GOT3 (cell line): ENCODE measurements at regions not wholly inside any gene's neighbourhood (a gene's known extent, or its start where the extent isn't known, plus 50 kb on each side); places are given as distances from the start of the nearest gene placed in this dataset.
"Not testable (repeated sequence)": the region's sequence is repeated elsewhere in the genome, so short reads cannot be mapped to it uniquely, and the experiment has no call there.

Experiments used
- DNase-seq: peaks from one replicate; lab custom pipeline; 2025; ENCODE audit warnings: mixed read lengths; lab: John Stamatoyannopoulos, UW

GRCh38 chr22:25281675-25282345 is 62.4 kb downstream of the CRYBB2 start:
- no peak for DNase-seq

GRCh38 chr22:25282346-25282670 is 62.9 kb downstream of the CRYBB2 start:
- no peak for DNase-seq

GRCh38 chr22:25282671-25283561 is 63.5 kb downstream of the CRYBB2 start:
- DNase-seq: no peak

- DNase-seq: not testable (repeated sequence)
Observed at GRCh38 chr22:25288481-25288880, 69.0 kb downstream of the CRYBB2 start.

GRCh38 chr22:25301912-25302311 is 82.5 kb downstream of the CRYBB2 start:
- not testable (repeated sequence) for DNase-seq

- not testable (repeated sequence) for DNase-seq
Observed at GRCh38 chr22:25309586-25309985, 90.1 kb downstream of the CRYBB2 start.

- not testable (repeated sequence) for DNase-seq
Observed at GRCh38 chr22:25311924-25312323, 92.5 kb downstream of the CRYBB2 start.

GRCh38 chr22:25318081-25318823 is 98.8 kb downstream of the CRYBB2 start:
- DNase-seq: no peak

- DNase-seq: no peak
Observed at GRCh38 chr22:25327018-25327755, 107.7 kb downstream of the CRYBB2 start.

GRCh38 chr22:25331050-25331449 is 111.6 kb downstream of the CRYBB2 start:
- no peak for DNase-seq

GRCh38 chr22:25331911-25332310 is 112.5 kb downstream of the CRYBB2 start:
- not testable (repeated sequence) for DNase-seq

GRCh38 chr22:25332386-25332785 is 112.9 kb downstream of the CRYBB2 start:
- no peak for DNase-seq

GRCh38 chr22:25334162-25334490 is 114.7 kb downstream of the CRYBB2 start:
- DNase-seq: no peak

- DNase-seq: not testable (repeated sequence)
Observed at GRCh38 chr22:25334631-25335030, 115.2 kb downstream of the CRYBB2 start.

- DNase-seq: not testable (repeated sequence)
Observed at GRCh38 chr22:25335276-25335675, 115.8 kb downstream of the CRYBB2 start.

- DNase-seq: not testable (repeated sequence)
Observed at GRCh38 chr22:25340536-25340935, 121.1 kb downstream of the CRYBB2 start.

GRCh38 chr22:25344366-25344765 is 124.9 kb downstream of the CRYBB2 start:
- DNase-seq: not testable (repeated sequence)

GRCh38 chr22:25346859-25347751 is 127.7 kb downstream of the CRYBB2 start:
- DNase-seq: no peak

GRCh38 chr22:25347752-25348102 is 128.3 kb downstream of the CRYBB2 start:
- no peak for DNase-seq

GRCh38 chr22:25348391-25348790 is 129.0 kb downstream of the CRYBB2 start:
- DNase-seq: no peak

- not testable (repeated sequence) for DNase-seq
Observed at GRCh38 chr22:25348996-25349395, 129.6 kb downstream of the CRYBB2 start.
